HG02973 (cell line): ENCODE measurements at regions not wholly inside any gene's neighbourhood (a gene's known extent, or its start where the extent isn't known, plus 50 kb on each side); places are given as distances from the start of the nearest gene placed in this dataset.
"Not testable (repeated sequence)": the region's sequence is repeated elsewhere in the genome, so short reads cannot be mapped to it uniquely, and the experiment has no call there.

Source experiments
- ATAC-seq: cut with Tn5 transposase; IDR thresholded peaks from one replicate; pipeline ENCODE4 v1.9.1; 2021; ENCODE audit warnings: moderate library complexity; ENCODE audit not compliant: unreplicated experiment

GRCh38 chr16:26768385-26769010 is 298.2 kb upstream of the C16orf82 start:
- ATAC-seq: no peak

- no peak for ATAC-seq
Observed at GRCh38 chr16:26770547-26770946, 296.2 kb upstream of the C16orf82 start.

- peak; percentile 42 for ATAC-seq
Observed at GRCh38 chr16:26772503-26772902, 294.2 kb upstream of the C16orf82 start.

GRCh38 chr16:26777821-26778220 is 288.9 kb upstream of the C16orf82 start:
- ATAC-seq: no peak

- ATAC-seq: no peak
Observed at GRCh38 chr16:26787924-26788323, 278.8 kb upstream of the C16orf82 start.

GRCh38 chr16:26791169-26791568 is 275.6 kb upstream of the C16orf82 start:
- ATAC-seq: no peak

- no peak for ATAC-seq
Observed at GRCh38 chr16:26795184-26795583, 271.5 kb upstream of the C16orf82 start.

GRCh38 chr16:26801628-26802027 is 265.1 kb upstream of the C16orf82 start:
- no peak for ATAC-seq

GRCh38 chr16:26802440-26802839 is 264.3 kb upstream of the C16orf82 start:
- ATAC-seq: no peak

GRCh38 chr16:26802965-26803364 is 263.8 kb upstream of the C16orf82 start:
- no peak for ATAC-seq

GRCh38 chr16:26806657-26807056 is 260.1 kb upstream of the C16orf82 start:
- no peak for ATAC-seq

GRCh38 chr16:26809461-26809860 is 257.3 kb upstream of the C16orf82 start:
- no peak for ATAC-seq

GRCh38 chr16:26816266-26816665 is 250.5 kb upstream of the C16orf82 start:
- ATAC-seq: no peak

- no peak for ATAC-seq
Observed at GRCh38 chr16:26816885-26817571, 249.7 kb upstream of the C16orf82 start.

- no peak for ATAC-seq
Observed at GRCh38 chr16:26818393-26818792, 248.3 kb upstream of the C16orf82 start.

- ATAC-seq: no peak
Observed at GRCh38 chr16:26824469-26824868, 242.3 kb upstream of the C16orf82 start.

GRCh38 chr16:26826500-26826899 is 240.2 kb upstream of the C16orf82 start:
- no peak for ATAC-seq

GRCh38 chr16:26827386-26827785 is 239.3 kb upstream of the C16orf82 start:
- ATAC-seq: no peak

GRCh38 chr16:26830428-26831127 is 236.1 kb upstream of the C16orf82 start:
- no peak for ATAC-seq

- ATAC-seq: not testable (repeated sequence)
Observed at GRCh38 chr16:26836114-26836513, 230.6 kb upstream of the C16orf82 start.

- ATAC-seq: no peak
Observed at GRCh38 chr16:26838931-26839330, 227.8 kb upstream of the C16orf82 start.

- ATAC-seq: no peak
Observed at GRCh38 chr16:26840691-26841090, 226.0 kb upstream of the C16orf82 start.
